Activated T-helper 1 cell treated with anti-CD3 and anti-CD28 coated beads, Interleukin-12 subunit alpha, Interleukin-12 subunit beta, Interleukin-2, Interleukin-4 antibody, amounts not matched to agents 30 ng/mL and 10 ng/mL and 1 ng/mL, durations not matched to agents 14 hours and 24 hours and 36 hours (primary cell): ENCODE measurements at regions not wholly inside any gene's neighbourhood (a gene's known extent, or its start where the extent isn't known, plus 50 kb on each side); places are given as distances from the start of the nearest gene placed in this dataset.
"Not testable (repeated sequence)": the region's sequence is repeated elsewhere in the genome, so short reads cannot be mapped to it uniquely, and the experiment has no call there.

Experiments
- DNase-seq: peaks from one replicate; pipeline ENCODE4 v3.0.0; 2021; ENCODE audit warnings: low spot score
- H3K27ac Mint-ChIP-seq: one replicate; pipeline ENCODE4 v1.8.0; 2021; ENCODE audit warnings: mild to moderate bottlenecking, mixed read lengths
- H3K27me3 Mint-ChIP-seq: one replicate; pipeline ENCODE4 v1.8.0; 2022; ENCODE audit warnings: mild to moderate bottlenecking, moderate library complexity, mixed read lengths; ENCODE audit not compliant: insufficient read depth
- H3K36me3 Mint-ChIP-seq: one replicate; pipeline ENCODE4 v1.8.0; 2021; ENCODE audit warnings: low read depth, mixed read lengths
- H3K4me1 Mint-ChIP-seq: one replicate; pipeline ENCODE4 v1.8.0; 2021; ENCODE audit warnings: low read depth, mixed read lengths
- H3K4me3 Mint-ChIP-seq: one replicate; pipeline ENCODE4 v1.8.0; 2021; ENCODE audit warnings: mild to moderate bottlenecking, moderate library complexity, mixed read lengths
- H3K9me3 Mint-ChIP-seq: one replicate; pipeline ENCODE4 v1.8.0; 2021; ENCODE audit warnings: mixed read lengths
- intact Hi-C: fragments of 100-400 bp; cut with micrococcal nuclease; formaldehyde crosslinking; loops from one replicate; pipeline ENCODE4 v1.15.1; 2024

DNA sequence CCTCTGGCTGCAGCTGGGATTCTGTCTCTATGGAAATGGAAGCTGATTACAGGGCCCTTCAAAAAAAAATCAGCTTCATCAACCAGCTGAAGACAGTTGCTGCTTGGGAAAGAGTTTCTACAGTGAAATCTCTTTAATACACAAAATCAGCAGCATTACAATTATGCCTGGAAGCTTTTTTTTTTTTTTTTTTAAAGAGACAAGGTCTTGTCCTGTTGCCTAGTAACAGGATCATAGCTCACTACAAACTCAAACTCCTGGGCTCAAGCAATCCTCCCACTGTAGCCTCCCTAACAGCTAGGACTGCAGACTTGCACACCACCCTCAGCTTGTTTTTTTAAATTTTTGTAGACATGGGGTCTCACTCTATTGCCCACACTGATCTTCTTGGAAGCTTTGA is 94.5 kb downstream of the OR13A1 start:
- intact Hi-C loops: no loop called here
- Mint-ChIP-seq H3K36me3 (no peaks in the 10 kb centered on the region), H3K27ac (no peak overlapping the region), H3K4me1 (no peaks in the 10 kb centered on the region), H3K9me3 (no peaks in the 10 kb centered on the region), H3K4me3 (no peak overlapping the region), H3K27me3 (peaks cover 2% of the 10 kb centered on the region)
- DNase-seq: no peak

GRCh38 chr10:45224219-45224841 is 91.1 kb downstream of the OR13A1 start:
- Mint-ChIP-seq H3K27ac (no peak overlapping the region), H3K4me1 (no peaks in the 10 kb centered on the region), H3K9me3 (peaks cover 6% of the 10 kb centered on the region), H3K27me3 (peaks cover 3% of the 10 kb centered on the region), H3K36me3 (no peaks in the 10 kb centered on the region), H3K4me3 (no peak overlapping the region)
- intact Hi-C loops: no loop called here
- DNase-seq: no peak

GRCh38 chr10:45227042-45227441 is 88.4 kb downstream of the OR13A1 start:
- Mint-ChIP-seq H3K27me3 (peaks cover 3% of the 10 kb centered on the region), H3K36me3 (no peaks in the 10 kb centered on the region), H3K4me1 (no peaks in the 10 kb centered on the region), H3K4me3 (no peak overlapping the region), H3K9me3 (peaks cover 19% of the 10 kb centered on the region), H3K27ac (no peak overlapping the region)
- no peak for DNase-seq
- intact Hi-C loops: no loop called here

GRCh38 chr10:45227456-45227855 is 88.0 kb downstream of the OR13A1 start:
- H3K36me3 Mint-ChIP-seq: no peaks in the 10 kb centered on the region
- intact Hi-C loops: no loop called here
- no peaks in the 10 kb centered on the region for H3K4me1 Mint-ChIP-seq
- H3K9me3 Mint-ChIP-seq: peaks cover 19% of the 10 kb centered on the region
- no peak overlapping the region for H3K4me3 Mint-ChIP-seq
- H3K27me3 Mint-ChIP-seq: peaks cover 3% of the 10 kb centered on the region
- no peak overlapping the region for H3K27ac Mint-ChIP-seq
- no peak for DNase-seq

DNA sequence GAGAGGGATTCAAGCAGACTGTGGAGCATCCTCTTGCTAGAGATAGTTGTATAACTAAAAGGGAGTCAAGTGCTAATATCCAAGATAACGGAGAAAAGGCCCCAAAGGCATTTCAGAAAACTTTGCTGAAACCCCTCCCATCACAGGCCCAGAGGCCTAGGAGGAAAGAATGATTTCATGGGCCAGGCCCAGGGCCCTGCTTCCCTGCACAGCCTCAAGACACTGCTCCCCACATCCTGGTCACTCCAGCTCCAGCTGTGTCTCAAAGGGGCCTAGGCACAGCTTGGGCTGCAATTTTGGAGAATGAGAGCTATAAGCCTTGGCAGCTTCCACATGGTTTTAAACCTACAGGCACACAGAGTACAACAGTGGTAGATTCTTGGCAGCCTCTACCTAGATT is 85.6 kb downstream of the OR13A1 start:
- Mint-ChIP-seq H3K4me3 (no peak overlapping the region), H3K27ac (no peak overlapping the region), H3K27me3 (peaks cover 3% of the 10 kb centered on the region), H3K36me3 (no peaks in the 10 kb centered on the region), H3K4me1 (no peaks in the 10 kb centered on the region), H3K9me3 (peaks cover 19% of the 10 kb centered on the region)
- DNase-seq: no peak
- intact Hi-C loops: loop anchor here (10.0 kb wide), 2 partner anchors 295 to 1025 kb away; no protein-coding TSS in a partner anchor

GRCh38 chr10:45235260-45235769 is 80.1 kb downstream of the OR13A1 start:
- not testable (repeated sequence) for H3K27ac Mint-ChIP-seq, H3K36me3 Mint-ChIP-seq, H3K27me3 Mint-ChIP-seq, H3K9me3 Mint-ChIP-seq, H3K4me3 Mint-ChIP-seq
- peaks cover 13% of the 10 kb centered on the region for H3K4me1 Mint-ChIP-seq
- peak; percentile 56 for DNase-seq
- intact Hi-C loops: loop anchor here (1.0 to 10.0 kb wide), 7 partner anchors 15 to 1019 kb away; partner anchors contain the start of gene NCOA4

- intact Hi-C loops: loop anchor here (1.0 to 10.0 kb wide), 7 partner anchors 14 to 1019 kb away; partner anchors contain the start of gene NCOA4
- Mint-ChIP-seq H3K9me3 (no peaks in the 10 kb centered on the region), H3K27ac (no peak overlapping the region), H3K36me3 (no peaks in the 10 kb centered on the region), H3K27me3 (peaks cover 2% of the 10 kb centered on the region), H3K4me1 (peaks cover 14% of the 10 kb centered on the region), H3K4me3 (no peak overlapping the region)
- DNase-seq: no peak
These were observed 79.6 kb downstream of the OR13A1 start for GRCh38 chr10:45235798-45236220.

DNA sequence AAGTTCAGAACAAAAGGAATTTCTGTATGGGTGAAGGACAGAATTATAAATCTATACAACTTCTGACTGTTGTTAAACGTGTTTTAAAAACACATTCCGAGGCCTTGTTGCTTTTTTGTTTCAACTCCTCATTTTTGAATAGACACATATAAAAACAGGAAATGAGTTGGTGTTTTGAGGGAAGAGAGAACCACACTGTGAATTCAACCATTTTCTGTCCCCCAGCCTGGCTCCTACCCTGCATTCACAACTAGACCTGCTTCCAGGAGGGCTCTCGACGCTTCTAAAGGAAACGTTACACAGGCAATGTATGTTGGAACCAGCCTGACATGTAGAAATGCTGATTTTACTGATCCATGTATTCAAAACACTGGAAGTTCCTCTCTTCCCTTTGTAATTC is 76.5 kb downstream of the OR13A1 start:
- Mint-ChIP-seq H3K27ac (peak overlapping the region; percentile 44), H3K27me3 (peaks cover 2% of the 10 kb centered on the region), H3K36me3 (peaks cover 1% of the 10 kb centered on the region), H3K4me1 (peaks cover 33% of the 10 kb centered on the region), H3K9me3 (no peaks in the 10 kb centered on the region), H3K4me3 (no peak overlapping the region)
- intact Hi-C loops: loop anchor here (5.0 to 10.0 kb wide), 4 partner anchors 304 to 1016 kb away; partner anchors contain the start of gene NCOA4
- DNase-seq: no peak

DNA sequence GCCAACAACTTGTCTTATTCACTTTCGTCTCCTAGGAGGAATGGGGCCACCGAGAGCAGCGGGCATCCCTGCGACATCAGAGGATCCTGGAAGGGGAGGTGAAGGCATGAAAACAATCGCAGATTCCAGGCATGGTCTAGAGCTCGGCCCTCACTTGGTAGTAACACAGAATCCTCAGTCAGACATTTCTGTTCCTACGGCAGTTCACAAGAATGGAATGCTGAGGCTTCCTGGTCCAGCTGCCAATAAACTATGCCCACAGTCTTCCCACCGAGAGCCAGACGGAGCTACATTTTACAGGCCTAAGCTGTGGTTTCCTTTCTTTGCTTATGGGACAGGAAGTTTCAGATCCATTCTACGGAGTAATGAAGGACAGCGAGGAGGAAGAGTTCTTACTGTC is 75.8 kb downstream of the OR13A1 start:
- Mint-ChIP-seq H3K36me3 (peaks cover 1% of the 10 kb centered on the region), H3K9me3 (no peaks in the 10 kb centered on the region), H3K4me1 (peaks cover 41% of the 10 kb centered on the region), H3K4me3 (no peak overlapping the region), H3K27me3 (peaks cover 2% of the 10 kb centered on the region), H3K27ac (no peak overlapping the region)
- intact Hi-C loops: loop anchor here (5.0 to 10.0 kb wide), 4 partner anchors 305 to 1015 kb away; partner anchors contain the start of gene NCOA4
- no peak for DNase-seq

GRCh38 chr10:45241865-45242520 is 73.4 kb downstream of the OR13A1 start:
- intact Hi-C loops: no loop called here
- Mint-ChIP-seq H3K36me3 (peaks cover 1% of the 10 kb centered on the region), H3K9me3 (no peaks in the 10 kb centered on the region), H3K27ac (no peak overlapping the region), H3K4me1 (peaks cover 41% of the 10 kb centered on the region), H3K4me3 (no peak overlapping the region), H3K27me3 (no peaks in the 10 kb centered on the region)
- DNase-seq: no peak

GRCh38 chr10:45243261-45243660 is 72.1 kb downstream of the OR13A1 start:
- Mint-ChIP-seq H3K4me3 (no peak overlapping the region), H3K36me3 (peaks cover 1% of the 10 kb centered on the region), H3K4me1 (peaks cover 41% of the 10 kb centered on the region), H3K27ac (no peak overlapping the region), H3K27me3 (peaks cover 5% of the 10 kb centered on the region), H3K9me3 (no peaks in the 10 kb centered on the region)
- intact Hi-C loops: no loop called here
- DNase-seq: no peak

GRCh38 chr10:45246522-45246921 is 68.9 kb downstream of the OR13A1 start:
- Mint-ChIP-seq H3K27ac (no peak overlapping the region), H3K36me3 (peaks cover 1% of the 10 kb centered on the region), H3K4me1 (peaks cover 36% of the 10 kb centered on the region), H3K9me3 (no peaks in the 10 kb centered on the region), H3K4me3 (no peak overlapping the region), H3K27me3 (peaks cover 16% of the 10 kb centered on the region)
- intact Hi-C loops: no loop called here
- DNase-seq: no peak

GRCh38 chr10:45249978-45250693 is 65.3 kb downstream of the OR13A1 start:
- Mint-ChIP-seq H3K36me3 (no peaks in the 10 kb centered on the region), H3K4me3 (peak overlapping the region; percentile 24), H3K27me3 (peaks cover 18% of the 10 kb centered on the region), H3K27ac (no peak overlapping the region), H3K4me1 (peaks cover 33% of the 10 kb centered on the region), H3K9me3 (no peaks in the 10 kb centered on the region)
- intact Hi-C loops: loop anchor here (1.0 to 5.0 kb wide), 7 partner anchors 15 to 777 kb away; partner anchors contain the start of genes ALOX5 and ZFAND4
- no peak for DNase-seq
